ENCODE measurements at regions not wholly inside any gene's neighbourhood (a gene's known extent, or its start where the extent isn't known, plus 50 kb on each side); places are given as distances from the start of the nearest gene placed in this dataset.

DNA sequence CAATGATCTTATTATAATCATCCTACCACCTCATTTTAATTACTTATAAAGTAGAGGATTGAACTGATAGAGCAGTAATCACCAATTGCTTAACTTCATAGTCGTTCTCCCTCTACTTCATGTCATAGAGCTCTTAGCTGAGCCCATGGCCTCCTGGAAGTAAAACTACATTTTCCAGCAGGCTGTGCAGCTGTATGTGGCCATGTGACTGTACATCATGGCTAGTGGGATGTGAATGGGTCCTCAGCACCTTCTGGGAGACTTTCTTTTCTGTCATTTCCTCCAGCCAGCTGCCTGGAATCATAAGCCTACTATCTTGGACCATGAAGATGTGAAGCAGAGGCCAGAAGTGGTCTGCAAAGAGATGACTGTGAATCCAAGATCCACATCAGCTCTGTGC, 128.7 kb upstream of the SKOR2 start:
- TF ChIP-seq, protein P1, sequence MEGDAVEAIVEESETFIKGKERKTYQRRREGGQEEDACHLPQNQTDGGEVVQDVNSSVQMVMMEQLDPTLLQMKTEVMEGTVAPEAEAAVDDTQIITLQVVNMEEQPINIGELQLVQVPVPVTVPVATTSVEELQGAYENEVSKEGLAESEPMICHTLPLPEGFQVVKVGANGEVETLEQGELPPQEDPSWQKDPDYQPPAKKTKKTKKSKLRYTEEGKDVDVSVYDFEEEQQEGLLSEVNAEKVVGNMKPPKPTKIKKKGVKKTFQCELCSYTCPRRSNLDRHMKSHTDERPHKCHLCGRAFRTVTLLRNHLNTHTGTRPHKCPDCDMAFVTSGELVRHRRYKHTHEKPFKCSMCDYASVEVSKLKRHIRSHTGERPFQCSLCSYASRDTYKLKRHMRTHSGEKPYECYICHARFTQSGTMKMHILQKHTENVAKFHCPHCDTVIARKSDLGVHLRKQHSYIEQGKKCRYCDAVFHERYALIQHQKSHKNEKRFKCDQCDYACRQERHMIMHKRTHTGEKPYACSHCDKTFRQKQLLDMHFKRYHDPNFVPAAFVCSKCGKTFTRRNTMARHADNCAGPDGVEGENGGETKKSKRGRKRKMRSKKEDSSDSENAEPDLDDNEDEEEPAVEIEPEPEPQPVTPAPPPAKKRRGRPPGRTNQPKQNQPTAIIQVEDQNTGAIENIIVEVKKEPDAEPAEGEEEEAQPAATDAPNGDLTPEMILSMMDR (IDR thresholded peaks at IDR 0.05): no peak
- TF ChIP-seq POLR2A (IDR thresholded peaks at IDR 0.05): no peak

Measured in right lobe of liver (tissue), 4 donors.